Lower leg skin (tissue), 4 donors: ENCODE measurements at regions not wholly inside any gene's neighbourhood (a gene's known extent, or its start where the extent isn't known, plus 50 kb on each side); places are given as distances from the start of the nearest gene placed in this dataset.

Experiments
- DNase-seq, 2 donors: peaks; one replicate each; pipeline ENCODE4 v3.0.0-alpha.2; 2019; ENCODE audit warnings: low spot score in 2 of 2
- H3K4me3 ChIP-seq: fragments of 200-600 bp; sonication (generic); 2 replicates; pipeline ENCODE4 v1.5.1; 2017; ENCODE audit warnings: mild to moderate bottlenecking, low read depth; ENCODE audit not compliant: poor library complexity, severe bottlenecking
- POLR2A ChIP-seq, 2 donors: fragments of 450-650 bp; IDR thresholded peaks; one replicate each; pipeline ENCODE4 v1.6.1; 2016 to 2017; ENCODE audit warnings: antibody characterized with exemption in 2 of 2, mild to moderate bottlenecking in 1 of 2, moderate library complexity in 1 of 2
- WGBS, 2 donors: methylation state at CpG; one replicate each; pipeline ENCODE4 v1.1.5; 2018; 5-methylcytosine and 5-hydroxymethylcytosine counted together
- intact Hi-C: fragments of 100-400 bp; cut with DNase I; formaldehyde crosslinking; loops from one replicate; pipeline ENCODE4 v1.15.0; 2023; ENCODE audit warnings: low total_unique reads
- TF ChIP-seq, protein P1 (sequence below), 3 donors: fragments of 450-650 bp; IDR thresholded peaks; one replicate each; pipeline ENCODE4 v1.5.1; 2016; ENCODE audit warnings: antibody characterized with exemption in 3 of 3, mild to moderate bottlenecking in 3 of 3, moderate library complexity in 2 of 3

DNA sequence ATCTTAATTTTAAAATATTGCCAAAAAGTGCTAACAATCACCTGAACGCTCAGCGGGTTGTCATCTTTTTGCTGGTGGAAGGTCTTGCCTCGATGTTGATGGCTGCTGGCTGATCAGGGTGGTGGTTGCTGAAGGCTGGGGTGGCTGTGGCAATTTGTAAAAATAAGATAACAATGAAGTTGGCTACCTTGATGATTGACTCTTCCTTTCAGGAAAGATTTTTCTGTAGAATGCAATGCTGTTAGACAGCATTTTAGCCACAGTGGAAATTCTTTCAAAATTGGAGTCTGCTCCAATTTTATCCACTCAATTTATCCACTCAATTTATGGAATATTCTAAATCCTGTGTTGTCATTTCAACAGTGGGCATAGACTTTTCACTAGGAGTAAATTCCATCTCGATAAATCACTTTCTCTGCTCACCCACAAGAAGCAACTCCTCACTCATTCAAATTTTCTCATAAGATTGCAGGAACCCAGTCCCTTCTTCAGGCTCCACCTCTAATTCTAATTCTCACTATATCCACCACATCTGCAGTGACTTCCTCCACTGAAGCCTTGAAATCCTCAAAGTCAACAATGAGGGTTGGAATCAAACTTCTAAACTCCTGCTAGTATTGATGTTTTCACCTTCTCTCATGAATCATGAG is 78.8 kb downstream of the LINC01488 start:
- H3K4me3 ChIP-seq = no peak overlapping the region
- WGBS, 2 donors = 93 to 96% methylated on average over 4 of the region's 4 CpGs
- intact Hi-C loops = no loop called here
- DNase-seq = peak in 1 of 2 donors; percentile 29
- TF ChIP-seq POLR2A (IDR thresholded peaks at IDR 0.05) = no peak
- TF ChIP-seq, protein P1, sequence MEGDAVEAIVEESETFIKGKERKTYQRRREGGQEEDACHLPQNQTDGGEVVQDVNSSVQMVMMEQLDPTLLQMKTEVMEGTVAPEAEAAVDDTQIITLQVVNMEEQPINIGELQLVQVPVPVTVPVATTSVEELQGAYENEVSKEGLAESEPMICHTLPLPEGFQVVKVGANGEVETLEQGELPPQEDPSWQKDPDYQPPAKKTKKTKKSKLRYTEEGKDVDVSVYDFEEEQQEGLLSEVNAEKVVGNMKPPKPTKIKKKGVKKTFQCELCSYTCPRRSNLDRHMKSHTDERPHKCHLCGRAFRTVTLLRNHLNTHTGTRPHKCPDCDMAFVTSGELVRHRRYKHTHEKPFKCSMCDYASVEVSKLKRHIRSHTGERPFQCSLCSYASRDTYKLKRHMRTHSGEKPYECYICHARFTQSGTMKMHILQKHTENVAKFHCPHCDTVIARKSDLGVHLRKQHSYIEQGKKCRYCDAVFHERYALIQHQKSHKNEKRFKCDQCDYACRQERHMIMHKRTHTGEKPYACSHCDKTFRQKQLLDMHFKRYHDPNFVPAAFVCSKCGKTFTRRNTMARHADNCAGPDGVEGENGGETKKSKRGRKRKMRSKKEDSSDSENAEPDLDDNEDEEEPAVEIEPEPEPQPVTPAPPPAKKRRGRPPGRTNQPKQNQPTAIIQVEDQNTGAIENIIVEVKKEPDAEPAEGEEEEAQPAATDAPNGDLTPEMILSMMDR (IDR thresholded peaks at IDR 0.05) = no peak

DNA sequence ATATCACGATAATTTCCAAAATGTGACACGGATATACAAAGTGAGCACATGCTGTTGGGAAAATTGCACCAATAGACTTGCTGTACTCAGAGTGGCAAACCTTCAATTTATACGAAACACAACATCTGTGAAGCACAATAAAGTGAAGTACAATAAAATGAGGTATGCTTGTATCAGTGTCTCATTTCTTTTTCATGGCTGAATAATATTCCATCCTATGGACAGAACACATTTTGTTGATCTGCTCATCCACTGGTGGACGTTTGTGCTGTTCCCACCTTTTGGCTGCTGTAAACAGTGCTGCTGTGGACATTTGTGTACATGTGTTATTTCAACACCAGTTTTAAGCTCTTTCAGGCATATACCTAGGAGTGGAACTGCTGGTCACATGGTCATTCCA is 78.7 kb upstream of the CCND1 start:
- DNase-seq = peak in 1 of 2 donors; percentile 5
- H3K4me3 ChIP-seq = no peak overlapping the region
- intact Hi-C loops = no loop called here
- TF ChIP-seq, protein P1 (IDR thresholded peaks at IDR 0.05) = no peak
- TF ChIP-seq POLR2A (IDR thresholded peaks at IDR 0.05) = no peak
- WGBS, 2 donors = 92 to 95% methylated on average over 4 of the region's 4 CpGs

DNA sequence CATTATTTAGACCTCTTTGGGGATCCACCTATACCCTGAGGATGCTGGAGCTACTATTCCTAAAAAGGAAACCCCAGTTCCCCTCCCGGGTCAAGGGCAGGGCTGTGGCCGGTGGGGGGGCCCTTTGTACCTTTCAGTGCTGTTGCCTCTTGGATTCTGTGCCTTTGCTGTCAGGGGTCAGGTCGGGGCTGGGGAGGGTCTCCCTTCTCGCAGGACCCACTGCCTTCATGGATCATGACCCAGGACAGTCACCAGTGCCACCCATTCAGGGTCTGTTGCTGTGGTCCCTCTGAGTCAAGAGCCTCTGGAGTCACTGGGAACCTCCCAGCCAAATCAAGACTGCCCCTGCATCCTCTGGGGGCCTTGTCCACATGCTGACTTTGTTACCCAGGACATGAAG is 78.1 kb upstream of the CCND1 start:
- TF ChIP-seq POLR2A (IDR thresholded peaks at IDR 0.05) = no peak
- TF ChIP-seq, protein P1 (IDR thresholded peaks at IDR 0.05) = no peak
- H3K4me3 ChIP-seq = no peak overlapping the region
- DNase-seq = peak in 1 of 2 donors; percentile 48
- intact Hi-C loops = no loop called here
- WGBS, 2 donors = 65 to 95% methylated on average over 4 of the region's 4 CpGs

DNA sequence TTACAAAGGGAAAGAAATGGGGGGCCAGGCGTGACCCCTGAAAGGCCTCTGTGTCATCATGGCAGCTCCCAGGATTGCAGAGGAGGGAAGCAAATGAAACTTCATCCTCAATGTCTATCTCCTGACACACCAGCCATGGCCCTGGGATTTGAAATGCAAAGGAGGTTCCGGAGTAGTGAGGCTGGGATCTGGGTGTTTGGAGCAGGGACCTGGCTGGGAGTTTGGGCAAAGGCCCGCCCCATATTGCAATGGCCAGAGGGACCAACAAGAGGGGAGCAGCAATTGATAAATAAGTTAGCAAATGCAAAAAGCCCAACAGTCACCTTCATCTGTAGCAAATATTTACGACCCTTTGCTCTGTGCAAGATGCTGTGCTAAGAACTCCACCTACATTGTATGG is 77.7 kb upstream of the CCND1 start:
- intact Hi-C loops = no loop called here
- TF ChIP-seq, protein P1 (IDR thresholded peaks at IDR 0.05) = no peak
- DNase-seq = peak in 1 of 2 donors; percentile 67
- 95 to 97% methylated on average over 4 of the region's 4 CpGs for WGBS, 2 donors
- no peak overlapping the region for H3K4me3 ChIP-seq

- DNase-seq = peak in 1 of 2 donors; percentile 48
- no peak for TF ChIP-seq POLR2A (IDR thresholded peaks at IDR 0.05)
- TF ChIP-seq, protein P1 (IDR thresholded peaks at IDR 0.05) = no peak
- no peak overlapping the region for H3K4me3 ChIP-seq
- 81 to 89% methylated on average over 10 of the region's 10 CpGs for WGBS, 2 donors
- intact Hi-C loops = no loop called here
Measured at GRCh38 chr11:69563946-69564775, 76.8 kb upstream of the CCND1 start.
